ENCODE measurements at regions not wholly inside any gene's neighbourhood (a gene's known extent, or its start where the extent isn't known, plus 50 kb on each side); places are given as distances from the start of the nearest gene placed in this dataset.

- no peak for TF ChIP-seq CTCF (IDR thresholded peaks at IDR 0.05)
- Mint-ChIP-seq H3K27me3 (ENCODE audit: insufficient read depth) (no peaks in the 10 kb centered on the region), H3K36me3 (ENCODE audit: low read depth) (no peaks in the 10 kb centered on the region), H3K9me3 (no peaks in the 10 kb centered on the region), H3K4me3 (peak overlapping the region; percentile 68), H3K27ac (peak overlapping the region; percentile 76), H3K4me1 (ENCODE audit: low read depth) (peaks cover 27% of the 10 kb centered on the region)
- DNase-seq: peak; percentile 38
These were observed 460.3 kb downstream of the SPRY1 start for GRCh38 chr4:123856689-123857545.

- Mint-ChIP-seq H3K4me3 (no peak overlapping the region), H3K4me1 (ENCODE audit: low read depth) (peaks cover 27% of the 10 kb centered on the region), H3K36me3 (ENCODE audit: low read depth) (no peaks in the 10 kb centered on the region), H3K27ac (no peak overlapping the region), H3K27me3 (ENCODE audit: insufficient read depth) (no peaks in the 10 kb centered on the region), H3K9me3 (no peaks in the 10 kb centered on the region)
- TF ChIP-seq CTCF (IDR thresholded peaks at IDR 0.05): no peak
- no peak for DNase-seq
These were observed 461.9 kb downstream of the SPRY1 start for GRCh38 chr4:123858465-123858864.

- Mint-ChIP-seq H3K4me3 (no peak overlapping the region), H3K27ac (no peak overlapping the region), H3K9me3 (no peaks in the 10 kb centered on the region), H3K4me1 (ENCODE audit: low read depth) (peaks cover 9% of the 10 kb centered on the region; the same call in 1 of the 2 replicates), H3K27me3 (ENCODE audit: insufficient read depth) (no peaks in the 10 kb centered on the region), H3K36me3 (ENCODE audit: low read depth) (no peaks in the 10 kb centered on the region)
- TF ChIP-seq CTCF (IDR thresholded peaks at IDR 0.05): no peak
- DNase-seq: no peak
These were observed 466.2 kb downstream of the SPRY1 start for GRCh38 chr4:123862812-123863211.

- no peak overlapping the region for H3K27ac Mint-ChIP-seq
- H3K27me3 Mint-ChIP-seq (ENCODE audit: insufficient read depth): no peaks in the 10 kb centered on the region
- no peaks in the 10 kb centered on the region for H3K9me3 Mint-ChIP-seq
- TF ChIP-seq CTCF (IDR thresholded peaks at IDR 0.05): no peak
- DNase-seq: no peak
- H3K4me3 Mint-ChIP-seq: no peak overlapping the region
- H3K36me3 Mint-ChIP-seq (ENCODE audit: low read depth): no peaks in the 10 kb centered on the region
- H3K4me1 Mint-ChIP-seq (ENCODE audit: low read depth): no peaks in the 10 kb centered on the region
These were observed 470.2 kb downstream of the SPRY1 start for GRCh38 chr4:123866796-123867195.

GRCh38 chr4:123867910-123868587, 471.5 kb downstream of the SPRY1 start:
- Mint-ChIP-seq H3K9me3 (no peaks in the 10 kb centered on the region), H3K27me3 (ENCODE audit: insufficient read depth) (no peaks in the 10 kb centered on the region), H3K36me3 (ENCODE audit: low read depth) (no peaks in the 10 kb centered on the region)

More at GRCh38 chr4:123867910-123868587, 471.5 kb downstream of the SPRY1 start:
- Mint-ChIP-seq H3K4me3 (no peak overlapping the region), H3K27ac (no peak overlapping the region), H3K4me1 (ENCODE audit: low read depth) (no peaks in the 10 kb centered on the region)
- no peak for TF ChIP-seq CTCF (IDR thresholded peaks at IDR 0.05)
- no peak for DNase-seq
